Retinal pigment epithelial cell (primary cell): ENCODE measurements at regions not wholly inside any gene's neighbourhood (a gene's known extent, or its start where the extent isn't known, plus 50 kb on each side); places are given as distances from the start of the nearest gene placed in this dataset.

ENCODE experiments used
- DNase-seq: peaks from one replicate; pipeline ENCODE4 v3.0.0-alpha.2; 2010; ENCODE audit warnings: low read depth
- H3K4me3 ChIP-seq: 2 replicates; pipeline ENCODE4 v1.5.1; 2011; ENCODE audit warnings: mild to moderate bottlenecking, low read length, control low read depth, moderate library complexity
- CTCF ChIP-seq: conservative IDR thresholded peaks from 2 replicates; pipeline ENCODE4 v1.5.1; 2011; ENCODE audit warnings: low read depth, low read length, control low read depth, inconsistent platforms

- no peak overlapping the region for H3K4me3 ChIP-seq
- no peak for DNase-seq
- no peak for TF ChIP-seq CTCF
These were observed 453.3 kb downstream of the MEIS1 start for GRCh38 chr2:66888246-66888645.

- no peak for DNase-seq
- H3K4me3 ChIP-seq = no peak overlapping the region
- TF ChIP-seq CTCF = no peak
These were observed 454.1 kb downstream of the MEIS1 start for GRCh38 chr2:66888791-66889631.

- no peak overlapping the region for H3K4me3 ChIP-seq
- no peak for TF ChIP-seq CTCF
- no peak for DNase-seq
These were observed 454.6 kb downstream of the MEIS1 start for GRCh38 chr2:66889632-66889882.

- TF ChIP-seq CTCF = no peak
- DNase-seq = no peak
- H3K4me3 ChIP-seq = no peak overlapping the region
These were observed 455.3 kb downstream of the MEIS1 start for GRCh38 chr2:66890166-66890742.

GRCh38 chr2:66895206-66895605, 460.3 kb downstream of the MEIS1 start:
- H3K4me3 ChIP-seq = no peak overlapping the region
- DNase-seq = no peak
- no peak for TF ChIP-seq CTCF

- no peak overlapping the region for H3K4me3 ChIP-seq
- no peak for DNase-seq
- TF ChIP-seq CTCF = no peak
These were observed 461.2 kb downstream of the MEIS1 start for GRCh38 chr2:66896131-66896530.

GRCh38 chr2:66897181-66897580, 462.3 kb downstream of the MEIS1 start:
- DNase-seq = no peak
- no peak overlapping the region for H3K4me3 ChIP-seq
- TF ChIP-seq CTCF = no peak
